GM21619 (cell line): ENCODE measurements at regions not wholly inside any gene's neighbourhood (a gene's known extent, or its start where the extent isn't known, plus 50 kb on each side); places are given as distances from the start of the nearest gene placed in this dataset.

Experiments used
- ATAC-seq: cut with Tn5 transposase; IDR thresholded peaks from one replicate; pipeline ENCODE4 v1.9.1; 2021; ENCODE audit not compliant: unreplicated experiment

- no peak for ATAC-seq
Measured at GRCh38 chr13:22047082-22047784, 376.4 kb downstream of the FGF9 start.

- ATAC-seq, result no peak
Measured at GRCh38 chr13:22047785-22048104, 376.9 kb downstream of the FGF9 start.

GRCh38 chr13:22049384-22049783 lies 378.5 kb downstream of the FGF9 start:
- no peak for ATAC-seq

- no peak for ATAC-seq
Measured at GRCh38 chr13:22050951-22051563, 380.2 kb downstream of the FGF9 start.

- ATAC-seq, result no peak
Measured at GRCh38 chr13:22053053-22053452, 382.2 kb downstream of the FGF9 start.

- no peak for ATAC-seq
Measured at GRCh38 chr13:22055259-22055658, 384.4 kb downstream of the FGF9 start.

GRCh38 chr13:22060187-22060586 lies 389.3 kb downstream of the FGF9 start:
- ATAC-seq, result no peak

- ATAC-seq, result peak; percentile 45
Measured at GRCh38 chr13:22061371-22061805, 390.5 kb downstream of the FGF9 start.

GRCh38 chr13:22061806-22062391 lies 391.0 kb downstream of the FGF9 start:
- peak; percentile 76 for ATAC-seq

- ATAC-seq, result no peak
Measured at GRCh38 chr13:22062478-22063205, 391.8 kb downstream of the FGF9 start.

- no peak for ATAC-seq
Measured at GRCh38 chr13:22063416-22064124, 392.7 kb downstream of the FGF9 start.

GRCh38 chr13:22064854-22065620 lies 394.2 kb downstream of the FGF9 start:
- no peak for ATAC-seq

- ATAC-seq, result no peak
Measured at GRCh38 chr13:22073718-22074117, 402.8 kb downstream of the FGF9 start.

- no peak for ATAC-seq
Measured at GRCh38 chr13:22074403-22074802, 403.5 kb downstream of the FGF9 start.

- no peak for ATAC-seq
Measured at GRCh38 chr13:22076658-22077057, 405.8 kb downstream of the FGF9 start.

GRCh38 chr13:22077205-22077683 lies 406.4 kb downstream of the FGF9 start:
- ATAC-seq, result no peak

- no peak for ATAC-seq
Measured at GRCh38 chr13:22077764-22078163, 406.9 kb downstream of the FGF9 start.

- no peak for ATAC-seq
Measured at GRCh38 chr13:22079961-22080360, 409.1 kb downstream of the FGF9 start.

- no peak for ATAC-seq
Measured at GRCh38 chr13:22080832-22081231, 410.0 kb downstream of the FGF9 start.

GRCh38 chr13:22081430-22081829 lies 410.6 kb downstream of the FGF9 start:
- ATAC-seq, result no peak
